ENCODE measurements at regions not wholly inside any gene's neighbourhood (a gene's known extent, or its start where the extent isn't known, plus 50 kb on each side); places are given as distances from the start of the nearest gene placed in this dataset.
A peak's percentile ranks its signal among the peaks of the same experiment; 100 is the strongest.

DNA sequence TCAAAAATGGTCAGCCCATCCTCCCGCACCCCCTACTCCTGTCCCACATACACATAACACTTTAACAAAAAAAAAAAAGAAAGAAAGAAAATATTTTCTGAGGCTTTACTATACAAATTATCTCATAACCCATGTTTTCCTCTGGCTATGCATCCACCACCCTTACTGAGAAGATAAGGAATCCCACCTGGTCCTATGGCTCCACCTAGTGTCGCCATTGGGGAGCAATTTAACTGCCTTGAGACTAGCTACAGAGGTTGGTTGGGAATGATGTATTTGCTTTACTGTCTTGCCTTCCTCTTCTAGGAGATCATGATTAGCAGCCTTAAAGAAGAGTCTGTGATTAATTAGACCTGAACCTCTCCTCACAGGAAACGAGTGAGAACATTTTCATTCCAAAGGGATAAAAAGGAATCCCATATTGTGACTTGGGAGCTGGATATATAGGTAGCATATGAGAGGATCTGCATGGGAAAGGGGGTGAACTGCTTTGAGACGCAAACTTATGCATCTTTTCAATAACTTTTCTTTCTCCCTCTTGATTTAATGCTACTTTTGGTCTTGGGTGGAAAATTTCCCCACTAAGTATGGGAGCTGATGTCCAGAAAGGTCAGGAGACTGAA, 77.7 kb upstream of the SELENOP start (continued):
- TF ChIP-seq ZNF780A (CRISPR knock-in tag; IDR thresholded peaks at IDR 0.05), result no peak
- TF ChIP-seq, protein P1, sequence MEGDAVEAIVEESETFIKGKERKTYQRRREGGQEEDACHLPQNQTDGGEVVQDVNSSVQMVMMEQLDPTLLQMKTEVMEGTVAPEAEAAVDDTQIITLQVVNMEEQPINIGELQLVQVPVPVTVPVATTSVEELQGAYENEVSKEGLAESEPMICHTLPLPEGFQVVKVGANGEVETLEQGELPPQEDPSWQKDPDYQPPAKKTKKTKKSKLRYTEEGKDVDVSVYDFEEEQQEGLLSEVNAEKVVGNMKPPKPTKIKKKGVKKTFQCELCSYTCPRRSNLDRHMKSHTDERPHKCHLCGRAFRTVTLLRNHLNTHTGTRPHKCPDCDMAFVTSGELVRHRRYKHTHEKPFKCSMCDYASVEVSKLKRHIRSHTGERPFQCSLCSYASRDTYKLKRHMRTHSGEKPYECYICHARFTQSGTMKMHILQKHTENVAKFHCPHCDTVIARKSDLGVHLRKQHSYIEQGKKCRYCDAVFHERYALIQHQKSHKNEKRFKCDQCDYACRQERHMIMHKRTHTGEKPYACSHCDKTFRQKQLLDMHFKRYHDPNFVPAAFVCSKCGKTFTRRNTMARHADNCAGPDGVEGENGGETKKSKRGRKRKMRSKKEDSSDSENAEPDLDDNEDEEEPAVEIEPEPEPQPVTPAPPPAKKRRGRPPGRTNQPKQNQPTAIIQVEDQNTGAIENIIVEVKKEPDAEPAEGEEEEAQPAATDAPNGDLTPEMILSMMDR (IDR thresholded peaks at IDR 0.05 in 2 of 3, conservative IDR thresholded peaks at IDR 0.05 in 1 of 3; ENCODE audit: insufficient read depth in 2 of 3, low read depth in 1 of 3, low read length in 3 of 3), result peak; percentile 92 to 98 (median 94)
- no peak for TF ChIP-seq ZNF124 (CRISPR knock-in tag; IDR thresholded peaks at IDR 0.05)
- no peak for TF ChIP-seq ZNF23 (CRISPR knock-in tag; IDR thresholded peaks at IDR 0.05)
- no peak for TF ChIP-seq ZZZ3 (IDR thresholded peaks at IDR 0.05)
- TF ChIP-seq TCF3 (CRISPR knock-in tag; IDR thresholded peaks at IDR 0.05), result peak; percentile 66
- TF ChIP-seq GATA2 (CRISPR knock-in tag; IDR thresholded peaks at IDR 0.05), result peak; percentile 93
- peak; percentile 71 for TF ChIP-seq TAL1 (IDR thresholded peaks at IDR 0.05)
- TF ChIP-seq MYNN (IDR thresholded peaks at IDR 0.05), result peak; percentile 52; the same call in 1 of the 2 replicates
- no peak for TF ChIP-seq MYNN (CRISPR knock-in tag; IDR thresholded peaks at IDR 0.05)
- peak; percentile 56; the same call in 1 of the 2 replicates for TF ChIP-seq EP300 (IDR thresholded peaks at IDR 0.05; ENCODE audit: low read length)
- TF ChIP-seq ZNF79 (CRISPR knock-in tag; IDR thresholded peaks at IDR 0.05; ENCODE audit: low read depth), result no peak
- no peak for TF ChIP-seq SMARCB1 (IDR thresholded peaks at IDR 0.05; ENCODE audit: insufficient read length, low read depth)
- no peak for TF ChIP-seq NR3C1 (CRISPR knock-in tag; IDR thresholded peaks at IDR 0.05)
- no peak for TF ChIP-seq ESRRA (IDR thresholded peaks at IDR 0.05; ENCODE audit: borderline replicate concordance, low read depth)
- TF ChIP-seq DPF2 (IDR thresholded peaks at IDR 0.05), result peak; percentile 61
- no peak for TF ChIP-seq KHSRP (IDR thresholded peaks at IDR 0.05)
- no peak for TF ChIP-seq NFYB (IDR thresholded peaks at IDR 0.05; ENCODE audit: extremely low read depth, insufficient read length)
- TF ChIP-seq, protein P2, sequence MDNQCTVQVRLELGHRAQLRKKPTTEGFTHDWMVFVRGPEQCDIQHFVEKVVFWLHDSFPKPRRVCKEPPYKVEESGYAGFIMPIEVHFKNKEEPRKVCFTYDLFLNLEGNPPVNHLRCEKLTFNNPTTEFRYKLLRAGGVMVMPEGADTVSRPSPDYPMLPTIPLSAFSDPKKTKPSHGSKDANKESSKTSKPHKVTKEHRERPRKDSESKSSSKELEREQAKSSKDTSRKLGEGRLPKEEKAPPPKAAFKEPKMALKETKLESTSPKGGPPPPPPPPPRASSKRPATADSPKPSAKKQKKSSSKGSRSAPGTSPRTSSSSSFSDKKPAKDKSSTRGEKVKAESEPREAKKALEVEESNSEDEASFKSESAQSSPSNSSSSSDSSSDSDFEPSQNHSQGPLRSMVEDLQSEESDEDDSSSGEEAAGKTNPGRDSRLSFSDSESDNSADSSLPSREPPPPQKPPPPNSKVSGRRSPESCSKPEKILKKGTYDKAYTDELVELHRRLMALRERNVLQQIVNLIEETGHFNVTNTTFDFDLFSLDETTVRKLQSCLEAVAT (IDR thresholded peaks at IDR 0.05), result peak in 1 of 2 experiments; percentile 76; a peak in 1 of 4 replicates
- TF ChIP-seq NFIC (IDR thresholded peaks at IDR 0.05), result no peak
- TF ChIP-seq, protein P3, sequence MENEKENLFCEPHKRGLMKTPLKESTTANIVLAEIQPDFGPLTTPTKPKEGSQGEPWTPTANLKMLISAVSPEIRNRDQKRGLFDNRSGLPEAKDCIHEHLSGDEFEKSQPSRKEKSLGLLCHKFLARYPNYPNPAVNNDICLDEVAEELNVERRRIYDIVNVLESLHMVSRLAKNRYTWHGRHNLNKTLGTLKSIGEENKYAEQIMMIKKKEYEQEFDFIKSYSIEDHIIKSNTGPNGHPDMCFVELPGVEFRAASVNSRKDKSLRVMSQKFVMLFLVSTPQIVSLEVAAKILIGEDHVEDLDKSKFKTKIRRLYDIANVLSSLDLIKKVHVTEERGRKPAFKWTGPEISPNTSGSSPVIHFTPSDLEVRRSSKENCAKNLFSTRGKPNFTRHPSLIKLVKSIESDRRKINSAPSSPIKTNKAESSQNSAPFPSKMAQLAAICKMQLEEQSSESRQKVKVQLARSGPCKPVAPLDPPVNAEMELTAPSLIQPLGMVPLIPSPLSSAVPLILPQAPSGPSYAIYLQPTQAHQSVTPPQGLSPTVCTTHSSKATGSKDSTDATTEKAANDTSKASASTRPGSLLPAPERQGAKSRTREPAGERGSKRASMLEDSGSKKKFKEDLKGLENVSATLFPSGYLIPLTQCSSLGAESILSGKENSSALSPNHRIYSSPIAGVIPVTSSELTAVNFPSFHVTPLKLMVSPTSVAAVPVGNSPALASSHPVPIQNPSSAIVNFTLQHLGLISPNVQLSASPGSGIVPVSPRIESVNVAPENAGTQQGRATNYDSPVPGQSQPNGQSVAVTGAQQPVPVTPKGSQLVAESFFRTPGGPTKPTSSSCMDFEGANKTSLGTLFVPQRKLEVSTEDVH (IDR thresholded peaks at IDR 0.05; ENCODE audit: low read depth, partially characterized antibody), result peak; percentile 31
- no peak for TF ChIP-seq KLF10 (CRISPR knock-in tag; IDR thresholded peaks at IDR 0.05)
- no peak for TF ChIP-seq CBX5 (IDR thresholded peaks at IDR 0.05; ENCODE audit: borderline replicate concordance, low read depth)
- no peak for TF ChIP-seq ZNF253 (CRISPR knock-in tag; conservative IDR thresholded peaks at IDR 0.05)
- TF ChIP-seq BHLHE40 (IDR thresholded peaks at IDR 0.05; ENCODE audit: low read length), result 0 out of 2 replicates have a peak, but pooled peaks have one; percentile 13
- peak; percentile 17; the same call in 1 of the 2 replicates for TF ChIP-seq ATF7 (IDR thresholded peaks at IDR 0.05)

Data from K562 (cell line).